ENCODE measurements at regions not wholly inside any gene's neighbourhood (a gene's known extent, or its start where the extent isn't known, plus 50 kb on each side); places are given as distances from the start of the nearest gene placed in this dataset.

DNA sequence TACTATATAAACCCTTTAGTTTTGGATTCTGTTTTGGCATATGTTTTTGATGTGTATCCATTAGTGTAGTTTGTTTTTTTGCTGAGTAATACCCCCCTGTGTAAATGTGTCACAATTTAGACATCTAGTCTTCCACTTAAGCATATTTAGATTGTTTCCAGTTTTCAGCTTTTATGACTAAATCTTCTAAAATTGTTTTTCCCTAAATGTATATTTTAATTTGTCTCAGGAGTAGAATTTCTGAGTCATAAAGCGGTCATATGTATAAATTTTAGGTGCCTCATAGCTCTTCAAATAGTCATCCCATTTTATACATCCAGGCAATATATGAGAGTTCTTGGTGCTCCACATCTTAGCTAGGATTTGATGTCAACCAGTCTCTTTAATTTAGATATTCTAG lies 1348.0 kb downstream of the MRPL39 start:
- TF ChIP-seq GATA3 (IDR thresholded peaks at IDR 0.05; ENCODE audit: borderline replicate concordance): no peak
- TF ChIP-seq CTCF (IDR thresholded peaks at IDR 0.05): no peak
- TF ChIP-seq EP300 (IDR thresholded peaks at IDR 0.05): no peak
- TF ChIP-seq MAX (IDR thresholded peaks at IDR 0.05): no peak
- no peak for TF ChIP-seq BHLHE40 (IDR thresholded peaks at IDR 0.05; ENCODE audit: low read depth, low read length)
- TF ChIP-seq CEBPB (IDR thresholded peaks at IDR 0.05): no peak
- TF ChIP-seq SMC3 (IDR thresholded peaks at IDR 0.05): no peak

Measured in A549 (cell line).